Loucy (cell line): ENCODE measurements at regions not wholly inside any gene's neighbourhood (a gene's known extent, or its start where the extent isn't known, plus 50 kb on each side); places are given as distances from the start of the nearest gene placed in this dataset.

Experiments
- H2AFZ ChIP-seq: fragments of 200-600 bp; sonication (generic); 2 replicates; pipeline ENCODE4 v1.6.0; 2016; ENCODE audit warnings: antibody characterized with exemption, mild to moderate bottlenecking, low read length, moderate library complexity
- H3F3A ChIP-seq: fragments of 200-600 bp; 2 replicates; pipeline ENCODE4 v1.6.0; 2016; ENCODE audit warnings: antibody characterized with exemption, low read depth, mild to moderate bottlenecking
- H3K27me3 ChIP-seq: fragments of 200-600 bp; sonication (generic); 2 replicates; pipeline ENCODE4 v1.6.1; 2014; ENCODE audit warnings: low read length, mild to moderate bottlenecking; ENCODE audit not compliant: insufficient read depth, poor library complexity, severe bottlenecking
- H3K36me3 ChIP-seq: fragments of 200-600 bp; sonication (generic); 2 replicates; pipeline ENCODE4 v1.6.1; 2016; ENCODE audit warnings: low read length; ENCODE audit not compliant: insufficient read depth
- H3K4me1 ChIP-seq: fragments of 200-600 bp; sonication (generic); 2 replicates; pipeline ENCODE4 v1.5.1; 2014; ENCODE audit warnings: low read length, mild to moderate bottlenecking; ENCODE audit not compliant: insufficient read depth, poor library complexity, severe bottlenecking
- H3K4me2 ChIP-seq: fragments of 200-600 bp; sonication (generic); 2 replicates; pipeline ENCODE4 v1.6.0; 2014; ENCODE audit warnings: antibody characterized with exemption, low read length, low read depth, mild to moderate bottlenecking; ENCODE audit not compliant: poor library complexity, severe bottlenecking
- H3K4me3 ChIP-seq: fragments of 200-600 bp; sonication (generic); 2 replicates; pipeline ENCODE4 v1.5.1; 2014; ENCODE audit warnings: low read length, mild to moderate bottlenecking, mixed read lengths; ENCODE audit not compliant: poor library complexity, severe bottlenecking
- H3K79me2 ChIP-seq: fragments of 200-600 bp; sonication (generic); 2 replicates; pipeline ENCODE4 v1.6.1; 2014; ENCODE audit warnings: low read length; ENCODE audit not compliant: insufficient read depth
- H3K9ac ChIP-seq: fragments of 200-600 bp; sonication (generic); 2 replicates; pipeline ENCODE4 v1.6.0; 2014; ENCODE audit warnings: mild to moderate bottlenecking, low read depth, low read length, moderate library complexity; ENCODE audit not compliant: poor library complexity, severe bottlenecking
- H3K9me2 ChIP-seq: fragments of 200-600 bp; sonication (generic); replicated peaks from 2 replicates; pipeline ENCODE4 v1.6.1; 2016; ENCODE audit warnings: low read depth, low read length, mixed read lengths
- H3K9me3 ChIP-seq: fragments of 200-600 bp; sonication (generic); 2 replicates; pipeline ENCODE4 v1.6.1; 2014; ENCODE audit warnings: mild to moderate bottlenecking, antibody characterized with exemption, low read length, low read depth; ENCODE audit not compliant: insufficient read depth
- H4K20me1 ChIP-seq: fragments of 200-600 bp; sonication (generic); 2 replicates; pipeline ENCODE4 v1.6.0; 2014; ENCODE audit warnings: antibody characterized with exemption, low read length, mild to moderate bottlenecking; ENCODE audit not compliant: insufficient read depth, poor library complexity, severe bottlenecking
- EZH2phosphoT487 ChIP-seq: fragments of 200-600 bp; IDR thresholded peaks from 2 replicates; pipeline ENCODE4 v1.6.1; 2018; ENCODE audit warnings: antibody characterized with exemption, mild to moderate bottlenecking, moderate library complexity, borderline replicate concordance
- TF ChIP-seq, protein P1 (sequence below): fragments of 200-600 bp; sonication (generic); conservative IDR thresholded peaks from 2 replicates; pipeline ENCODE4 v1.5.1; 2014; ENCODE audit warnings: mild to moderate bottlenecking, antibody characterized with exemption, low read length

GRCh38 chr22:23522623-23523251, 57.4 kb downstream of the IGLL1 start:
- Histone ChIP-seq H2AFZ (no peak overlapping the region), H3K36me3 (no peaks in the 10 kb centered on the region), H3K4me3 (no peak overlapping the region), H3K4me1 (peaks cover 13% of the 10 kb centered on the region), H3K79me2 (no peaks in the 10 kb centered on the region), H3K4me2 (peak overlapping the region; percentile 64), H3F3A (no peaks in the 10 kb centered on the region), H4K20me1 (no peaks in the 10 kb centered on the region), H3K9me2 (no peaks in the 10 kb centered on the region), H3K9me3 (no peaks in the 10 kb centered on the region), H3K27me3 (no peaks in the 10 kb centered on the region), H3K9ac (no peak overlapping the region)
- TF ChIP-seq, protein P1, sequence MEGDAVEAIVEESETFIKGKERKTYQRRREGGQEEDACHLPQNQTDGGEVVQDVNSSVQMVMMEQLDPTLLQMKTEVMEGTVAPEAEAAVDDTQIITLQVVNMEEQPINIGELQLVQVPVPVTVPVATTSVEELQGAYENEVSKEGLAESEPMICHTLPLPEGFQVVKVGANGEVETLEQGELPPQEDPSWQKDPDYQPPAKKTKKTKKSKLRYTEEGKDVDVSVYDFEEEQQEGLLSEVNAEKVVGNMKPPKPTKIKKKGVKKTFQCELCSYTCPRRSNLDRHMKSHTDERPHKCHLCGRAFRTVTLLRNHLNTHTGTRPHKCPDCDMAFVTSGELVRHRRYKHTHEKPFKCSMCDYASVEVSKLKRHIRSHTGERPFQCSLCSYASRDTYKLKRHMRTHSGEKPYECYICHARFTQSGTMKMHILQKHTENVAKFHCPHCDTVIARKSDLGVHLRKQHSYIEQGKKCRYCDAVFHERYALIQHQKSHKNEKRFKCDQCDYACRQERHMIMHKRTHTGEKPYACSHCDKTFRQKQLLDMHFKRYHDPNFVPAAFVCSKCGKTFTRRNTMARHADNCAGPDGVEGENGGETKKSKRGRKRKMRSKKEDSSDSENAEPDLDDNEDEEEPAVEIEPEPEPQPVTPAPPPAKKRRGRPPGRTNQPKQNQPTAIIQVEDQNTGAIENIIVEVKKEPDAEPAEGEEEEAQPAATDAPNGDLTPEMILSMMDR, result no peak
- TF ChIP-seq EZH2phosphoT487, result no peak

DNA sequence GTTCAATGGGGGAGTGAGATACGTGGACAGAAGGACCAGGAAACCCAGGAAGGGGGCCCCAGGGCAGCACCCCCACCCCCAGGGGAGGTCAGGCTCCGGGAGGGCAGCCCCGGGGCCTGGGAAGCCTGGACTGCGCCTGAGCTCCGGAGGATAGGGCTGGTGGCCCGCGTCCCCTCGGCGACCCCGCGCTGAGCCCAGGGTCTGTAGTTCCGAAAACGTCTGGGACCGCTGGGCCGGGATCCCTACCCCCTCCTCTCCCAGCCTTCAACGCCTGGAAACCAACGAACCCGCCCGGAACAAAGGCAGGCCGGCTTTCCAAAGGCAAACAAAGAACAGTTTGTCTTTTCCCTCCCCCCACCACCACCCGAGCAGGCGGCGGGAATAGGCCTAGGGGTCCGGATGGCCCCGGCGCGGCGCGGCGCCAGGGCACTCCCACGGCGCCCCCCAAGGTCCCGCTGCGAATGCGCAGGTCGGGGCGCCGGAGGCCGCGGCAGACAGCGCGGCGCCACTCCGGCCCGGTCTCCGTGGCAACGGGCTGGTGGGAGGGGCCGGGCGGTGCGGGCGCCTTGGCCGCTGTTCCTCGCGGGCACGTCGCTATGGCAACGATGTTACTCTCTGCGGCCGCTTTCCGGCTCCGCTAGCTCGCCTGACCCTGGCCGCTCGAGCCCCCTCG, 58.5 kb downstream of the IGLL1 start:
- Histone ChIP-seq H4K20me1 (no peaks in the 10 kb centered on the region), H3K9ac (peak overlapping the region; percentile 71), H3F3A (no peaks in the 10 kb centered on the region), H3K9me2 (no peaks in the 10 kb centered on the region), H3K79me2 (no peaks in the 10 kb centered on the region), H3K4me3 (peak overlapping the region; percentile 66), H2AFZ (peak overlapping the region; percentile 65), H3K9me3 (no peaks in the 10 kb centered on the region), H3K4me1 (peaks cover 13% of the 10 kb centered on the region), H3K36me3 (no peaks in the 10 kb centered on the region), H3K27me3 (no peaks in the 10 kb centered on the region), H3K4me2 (peak overlapping the region; percentile 64)
- TF ChIP-seq, protein P1, result peak; percentile 44
- no peak for TF ChIP-seq EZH2phosphoT487

GRCh38 chr22:23520863-23521440, 59.1 kb downstream of the IGLL1 start:
- Histone ChIP-seq H3K4me2 (peak overlapping the region; percentile 64), H4K20me1 (no peaks in the 10 kb centered on the region), H3K4me1 (peaks cover 13% of the 10 kb centered on the region), H3K36me3 (no peaks in the 10 kb centered on the region), H3K9ac (peak overlapping the region; percentile 71), H3K79me2 (no peaks in the 10 kb centered on the region), H3K9me3 (no peaks in the 10 kb centered on the region), H2AFZ (peak overlapping the region; percentile 54), H3K4me3 (peak overlapping the region; percentile 66), H3K27me3 (no peaks in the 10 kb centered on the region), H3K9me2 (no peaks in the 10 kb centered on the region), H3F3A (no peaks in the 10 kb centered on the region)
- no peak for TF ChIP-seq EZH2phosphoT487
- TF ChIP-seq, protein P1, result no peak
